ENCODE measurements at regions not wholly inside any gene's neighbourhood (a gene's known extent, or its start where the extent isn't known, plus 50 kb on each side); places are given as distances from the start of the nearest gene placed in this dataset.

DNA sequence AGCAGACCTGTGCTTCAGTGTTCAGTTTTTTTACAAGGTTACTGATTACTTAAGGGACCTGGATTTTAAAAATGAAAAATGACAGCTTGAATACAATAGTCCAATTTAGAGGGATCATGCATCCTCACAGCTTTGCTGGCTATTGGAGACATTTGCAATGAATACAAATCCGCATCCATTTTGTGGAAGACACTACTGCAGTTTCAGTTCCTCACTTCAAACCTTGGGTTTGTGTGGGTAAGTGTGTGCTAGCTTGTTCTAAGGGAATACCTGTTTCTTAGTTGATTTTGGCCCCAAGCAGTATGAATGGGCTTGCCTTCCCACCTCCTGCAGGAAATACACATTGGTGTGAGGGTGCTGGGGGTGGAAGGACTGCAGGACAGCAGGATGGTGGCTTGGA is 222.4 kb downstream of the OLFM4 start:
- Histone ChIP-seq H3K27ac (no peak overlapping the region), H3K4me1 (no peaks in the 10 kb centered on the region), H3K27me3 (no peaks in the 10 kb centered on the region), H3K36me3 (no peaks in the 10 kb centered on the region), H3K4me3 (no peak overlapping the region), H3K9me3 (no peaks in the 10 kb centered on the region)
- DNase-seq = no peak
- intact Hi-C loops (cut with DNase I; ENCODE audit: low total_unique reads) = no loop called here
- TF ChIP-seq, protein P1, sequence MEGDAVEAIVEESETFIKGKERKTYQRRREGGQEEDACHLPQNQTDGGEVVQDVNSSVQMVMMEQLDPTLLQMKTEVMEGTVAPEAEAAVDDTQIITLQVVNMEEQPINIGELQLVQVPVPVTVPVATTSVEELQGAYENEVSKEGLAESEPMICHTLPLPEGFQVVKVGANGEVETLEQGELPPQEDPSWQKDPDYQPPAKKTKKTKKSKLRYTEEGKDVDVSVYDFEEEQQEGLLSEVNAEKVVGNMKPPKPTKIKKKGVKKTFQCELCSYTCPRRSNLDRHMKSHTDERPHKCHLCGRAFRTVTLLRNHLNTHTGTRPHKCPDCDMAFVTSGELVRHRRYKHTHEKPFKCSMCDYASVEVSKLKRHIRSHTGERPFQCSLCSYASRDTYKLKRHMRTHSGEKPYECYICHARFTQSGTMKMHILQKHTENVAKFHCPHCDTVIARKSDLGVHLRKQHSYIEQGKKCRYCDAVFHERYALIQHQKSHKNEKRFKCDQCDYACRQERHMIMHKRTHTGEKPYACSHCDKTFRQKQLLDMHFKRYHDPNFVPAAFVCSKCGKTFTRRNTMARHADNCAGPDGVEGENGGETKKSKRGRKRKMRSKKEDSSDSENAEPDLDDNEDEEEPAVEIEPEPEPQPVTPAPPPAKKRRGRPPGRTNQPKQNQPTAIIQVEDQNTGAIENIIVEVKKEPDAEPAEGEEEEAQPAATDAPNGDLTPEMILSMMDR (IDR thresholded peaks at IDR 0.05) = no peak
- TF ChIP-seq POLR2A (IDR thresholded peaks at IDR 0.05) = no peak

- Histone ChIP-seq H3K27ac (no peak overlapping the region), H3K4me3 (no peak overlapping the region), H3K4me1 (no peaks in the 10 kb centered on the region), H3K36me3 (no peaks in the 10 kb centered on the region), H3K27me3 (peaks cover 0 to 3% of the 10 kb centered on the region in 2 donors), H3K9me3 (no peaks in the 10 kb centered on the region)
- DNase-seq = no peak
- intact Hi-C loops (cut with DNase I; ENCODE audit: low total_unique reads) = no loop called here
- no peak for TF ChIP-seq POLR2A (IDR thresholded peaks at IDR 0.05)
- TF ChIP-seq, protein P1 (IDR thresholded peaks at IDR 0.05) = no peak
Observed at GRCh38 chr13:53254500-53254899, 225.9 kb downstream of the OLFM4 start.

GRCh38 chr13:53255795-53256194 is 227.2 kb downstream of the OLFM4 start:
- TF ChIP-seq, protein P1 (IDR thresholded peaks at IDR 0.05) = no peak
- no peak for TF ChIP-seq POLR2A (IDR thresholded peaks at IDR 0.05)
- intact Hi-C loops (cut with DNase I; ENCODE audit: low total_unique reads) = no loop called here
- H3K36me3 ChIP-seq = no peaks in the 10 kb centered on the region

GRCh38 chr13:53260594-53260993 is 232.0 kb downstream of the OLFM4 start:
- Histone ChIP-seq H3K4me1 (no peaks in the 10 kb centered on the region), H3K4me3 (no peak overlapping the region), H3K27ac (no peak overlapping the region), H3K9me3 (no peaks in the 10 kb centered on the region), H3K27me3 (peaks cover 0 to 3% of the 10 kb centered on the region in 2 donors), H3K36me3 (no peaks in the 10 kb centered on the region)
- no peak for TF ChIP-seq POLR2A (IDR thresholded peaks at IDR 0.05)
- TF ChIP-seq, protein P1 (IDR thresholded peaks at IDR 0.05) = no peak
- no peak for DNase-seq
- intact Hi-C loops (cut with DNase I; ENCODE audit: low total_unique reads) = no loop called here

More at GRCh38 chr13:53255795-53256194, 227.2 kb downstream of the OLFM4 start:
- Histone ChIP-seq H3K27ac (no peak overlapping the region), H3K4me1 (no peaks in the 10 kb centered on the region), H3K9me3 (no peaks in the 10 kb centered on the region), H3K4me3 (no peak overlapping the region), H3K27me3 (peaks cover 0 to 3% of the 10 kb centered on the region in 2 donors)
- no peak for DNase-seq

DNA sequence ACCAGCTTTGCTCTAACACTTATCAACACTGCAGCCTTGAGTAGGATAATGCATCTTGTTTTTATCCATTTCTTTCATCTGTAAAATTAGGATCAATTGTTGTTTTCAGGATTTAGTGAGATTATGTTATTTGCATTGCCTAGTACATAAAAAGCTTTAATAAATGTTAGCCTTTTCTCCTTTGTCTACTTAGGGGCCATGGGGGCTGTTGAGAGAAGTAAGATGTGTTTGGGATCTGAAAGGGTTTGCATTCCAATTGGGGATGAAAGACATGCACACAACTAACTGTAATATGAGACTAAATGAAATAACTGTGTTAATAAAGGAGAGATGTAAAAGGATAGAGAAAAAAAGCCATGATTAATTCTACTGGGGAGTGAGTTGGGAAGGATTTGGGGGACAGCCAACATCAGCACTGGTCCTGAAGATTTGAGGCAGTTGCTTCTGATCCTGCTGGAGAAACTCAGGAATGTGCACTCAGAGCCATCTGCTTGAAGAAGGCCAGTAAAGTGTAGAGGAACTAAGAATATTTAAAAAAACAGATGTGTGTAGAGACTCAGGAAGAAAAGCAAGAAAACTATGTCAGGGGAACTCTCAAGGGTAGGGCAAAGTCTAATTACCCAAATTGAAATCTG is 236.3 kb downstream of the OLFM4 start:
- H3K9me3 ChIP-seq = no peaks in the 10 kb centered on the region
- intact Hi-C loops (cut with DNase I; ENCODE audit: low total_unique reads) = no loop called here
- H3K36me3 ChIP-seq = no peaks in the 10 kb centered on the region
- no peak overlapping the region for H3K4me3 ChIP-seq
- no peak overlapping the region for H3K27ac ChIP-seq
- H3K27me3 ChIP-seq = no peaks in the 10 kb centered on the region
- no peaks in the 10 kb centered on the region for H3K4me1 ChIP-seq
- no peak for DNase-seq
- TF ChIP-seq, protein P1 (IDR thresholded peaks at IDR 0.05) = no peak
- TF ChIP-seq POLR2A (IDR thresholded peaks at IDR 0.05) = no peak

All from uterus (tissue), 3 donors.